Smooth muscle cell (in vitro differentiated cells): ENCODE measurements at regions not wholly inside any gene's neighbourhood (a gene's known extent, or its start where the extent isn't known, plus 50 kb on each side); places are given as distances from the start of the nearest gene placed in this dataset.

Experiments
- DNase-seq: peaks from one replicate; lab custom pipeline; 2025; ENCODE audit not compliant: unreplicated experiment; lab: John Stamatoyannopoulos, UW
- H2AFZ ChIP-seq: fragments of 200-600 bp; sonication (generic); 2 replicates; pipeline ENCODE4 v1.6.0; 2016; ENCODE audit warnings: antibody characterized with exemption, low read depth, mild to moderate bottlenecking
- H3F3A ChIP-seq: fragments of 200-600 bp; sonication (generic); 2 replicates; pipeline ENCODE4 v1.6.0; 2017; ENCODE audit warnings: antibody characterized with exemption, low read depth
- H3K27ac ChIP-seq: fragments of 200-600 bp; sonication (generic); 2 replicates; pipeline ENCODE4 v1.5.1; 2016; ENCODE audit warnings: low read depth, mild to moderate bottlenecking
- H3K27me3 ChIP-seq: fragments of 200-600 bp; sonication (generic); 2 replicates; pipeline ENCODE4 v1.6.1; 2016; ENCODE audit warnings: low read depth, mild to moderate bottlenecking
- H3K36me3 ChIP-seq: fragments of 200-600 bp; sonication (generic); 2 replicates; pipeline ENCODE4 v1.5.1; 2016; ENCODE audit warnings: low read depth
- H3K4me1 ChIP-seq: fragments of 200-600 bp; sonication (generic); 2 replicates; pipeline ENCODE4 v1.5.1; 2016; ENCODE audit warnings: low read depth
- H3K4me2 ChIP-seq: fragments of 200-600 bp; sonication (generic); 2 replicates; pipeline ENCODE4 v1.6.0; 2016; ENCODE audit warnings: mild to moderate bottlenecking
- H3K4me3 ChIP-seq: fragments of 200-600 bp; sonication (generic); 2 replicates; pipeline ENCODE4 v1.5.1; 2016; ENCODE audit warnings: mild to moderate bottlenecking
- H3K79me2 ChIP-seq: fragments of 200-600 bp; sonication (generic); 2 replicates; pipeline ENCODE4 v1.6.0; 2016; ENCODE audit warnings: low read depth, mild to moderate bottlenecking
- H3K9ac ChIP-seq: fragments of 200-600 bp; sonication (generic); 2 replicates; pipeline ENCODE4 v1.6.0; 2016; ENCODE audit warnings: low read depth
- H3K9me3 ChIP-seq: fragments of 200-600 bp; sonication (generic); replicated peaks from 2 replicates; pipeline ENCODE4 v1.5.1; 2016; ENCODE audit warnings: low read depth
- H4K20me1 ChIP-seq: fragments of 200-600 bp; sonication (generic); 2 replicates; pipeline ENCODE4 v1.6.0; 2016; ENCODE audit warnings: low read depth
- CTCF ChIP-seq: fragments of 200-600 bp; sonication (generic); IDR thresholded peaks from 2 replicates; pipeline ENCODE4 v1.5.1; 2017; ENCODE audit warnings: borderline replicate concordance, mild to moderate bottlenecking, antibody characterized with exemption; ENCODE audit not compliant: insufficient read depth, poor library complexity, severe bottlenecking
- WGBS: methylation state at CpG from one replicate; pipeline ENCODE4 v1.1.7; 2016; ENCODE audit warnings: low lambda C conversion rate; 5-methylcytosine and 5-hydroxymethylcytosine counted together

- no peak overlapping the region for H3K4me3 ChIP-seq
- no peaks in the 10 kb centered on the region for H3K36me3 ChIP-seq
- no peak for TF ChIP-seq CTCF
- H3K27ac ChIP-seq = no peak overlapping the region
- H3K4me2 ChIP-seq = no peak overlapping the region
- peaks cover 14% of the 10 kb centered on the region for H3K4me1 ChIP-seq
- H3K79me2 ChIP-seq = no peaks in the 10 kb centered on the region
- H3K27me3 ChIP-seq = no peaks in the 10 kb centered on the region
- WGBS = 86% methylated on average over 4 of the region's 4 CpGs
- no peak overlapping the region for H2AFZ ChIP-seq
- H4K20me1 ChIP-seq = no peaks in the 10 kb centered on the region
- no peaks in the 10 kb centered on the region for H3F3A ChIP-seq
- no peak overlapping the region for H3K9ac ChIP-seq
- H3K9me3 ChIP-seq = no peaks in the 10 kb centered on the region
- DNase-seq = no peak
Observed at GRCh38 chr20:48460681-48461080, 367.1 kb downstream of the PREX1 start.

- Histone ChIP-seq H3K4me1 (peaks cover 17% of the 10 kb centered on the region), H3K9ac (no peak overlapping the region), H3F3A (no peaks in the 10 kb centered on the region), H3K36me3 (no peaks in the 10 kb centered on the region), H3K4me2 (no peak overlapping the region), H3K27me3 (no peaks in the 10 kb centered on the region), H3K79me2 (no peaks in the 10 kb centered on the region), H2AFZ (no peak overlapping the region), H4K20me1 (no peaks in the 10 kb centered on the region), H3K9me3 (no peaks in the 10 kb centered on the region), H3K27ac (no peak overlapping the region), H3K4me3 (no peak overlapping the region)
- WGBS = 92% methylated on average over 25 of the region's 25 CpGs
- DNase-seq = no peak
- no peak for TF ChIP-seq CTCF
Observed at GRCh38 chr20:48459722-48460395, 367.9 kb downstream of the PREX1 start.

GRCh38 chr20:48458601-48459385 is 369.0 kb downstream of the PREX1 start:
- Histone ChIP-seq H3K4me2 (no peak overlapping the region), H3K27me3 (no peaks in the 10 kb centered on the region), H3K79me2 (no peaks in the 10 kb centered on the region), H3K9me3 (no peaks in the 10 kb centered on the region), H3K4me1 (peaks cover 17% of the 10 kb centered on the region), H3K27ac (no peak overlapping the region), H3K9ac (no peak overlapping the region), H3F3A (no peaks in the 10 kb centered on the region), H3K4me3 (no peak overlapping the region), H2AFZ (no peak overlapping the region), H3K36me3 (no peaks in the 10 kb centered on the region), H4K20me1 (no peaks in the 10 kb centered on the region)
- no peak for DNase-seq
- no peak for TF ChIP-seq CTCF
- WGBS = 95% methylated on average over 12 of the region's 12 CpGs
